OCI-LY7 (cell line): ENCODE measurements at regions not wholly inside any gene's neighbourhood (a gene's known extent, or its start where the extent isn't known, plus 50 kb on each side); places are given as distances from the start of the nearest gene placed in this dataset.

ENCODE experiments used
- BruUV-seq: library from RNA; stranded (reverse); fragments of 400-500 nt; replicated peaks from 2 replicates; lab custom pipeline; 2021; lab: Mats Ljungman, UMichigan
- CTCF ChIA-PET: fragments of 300-600 bp; sonication (Branson Sonifier 250); formaldehyde crosslinking; loops from one replicate; lab custom pipeline; 2022; ENCODE audit warnings: antibody characterized with exemption; ENCODE audit not compliant: unreplicated experiment; lab: Charles Lee
- POLR2A ChIA-PET: fragments of 300-600 bp; sonication (Branson Sonifier 250); formaldehyde crosslinking; loops from one replicate; lab custom pipeline; 2022; ENCODE audit warnings: antibody characterized with exemption; lab: Charles Lee
- DNase-seq: peaks from one replicate; pipeline ENCODE4 v3.0.0-alpha.2; 2015; ENCODE audit warnings: low spot score
- H2AFZ ChIP-seq: fragments of 200-600 bp; sonication (generic), shearing (Covaris generic); 2 replicates; pipeline ENCODE4 v1.6.1; 2014; ENCODE audit warnings: mild to moderate bottlenecking, antibody characterized with exemption, low read length, moderate library complexity
- H3K27ac ChIP-seq: fragments of 200-600 bp; sonication (generic); 2 replicates; pipeline ENCODE4 v1.5.1; 2014; ENCODE audit warnings: mixed run types, low read depth, mild to moderate bottlenecking, moderate library complexity, low read length, inconsistent platforms; ENCODE audit not compliant: poor library complexity, severe bottlenecking
- H3K36me3 ChIP-seq: fragments of 200-600 bp; sonication (generic); 2 replicates; pipeline ENCODE4 v1.6.1; 2014; ENCODE audit warnings: mild to moderate bottlenecking, antibody characterized with exemption, low read length, moderate library complexity, mixed read lengths; ENCODE audit not compliant: insufficient read depth
- H3K4me1 ChIP-seq: fragments of 200-600 bp; sonication (generic); 2 replicates; pipeline ENCODE4 v1.5.1; 2014; ENCODE audit warnings: mild to moderate bottlenecking, low read length; ENCODE audit not compliant: insufficient read depth, poor library complexity, severe bottlenecking
- H3K4me2 ChIP-seq: fragments of 200-600 bp; sonication (generic); 2 replicates; pipeline ENCODE4 v1.6.1; 2014; ENCODE audit warnings: mild to moderate bottlenecking, low read length
- H3K4me3 ChIP-seq: fragments of 200-600 bp; sonication (generic); 2 replicates; pipeline ENCODE4 v1.5.1; 2014; ENCODE audit warnings: mild to moderate bottlenecking, low read depth, low read length; ENCODE audit not compliant: poor library complexity, severe bottlenecking
- H3K79me2 ChIP-seq: fragments of 200-600 bp; sonication (generic); 2 replicates; pipeline ENCODE4 v1.6.1; 2016; ENCODE audit warnings: low read depth, mild to moderate bottlenecking, low read length, moderate library complexity, mixed read lengths; ENCODE audit not compliant: insufficient read depth
- H3K9me2 ChIP-seq: fragments of 200-600 bp; sonication (generic); 2 replicates; pipeline ENCODE4 v1.6.1; 2016; ENCODE audit warnings: mild to moderate bottlenecking, low read length, mixed read lengths; ENCODE audit not compliant: insufficient read depth
- H3K9me3 ChIP-seq: fragments of 200-600 bp; sonication (generic); 2 replicates; pipeline ENCODE4 v1.6.1; 2014; ENCODE audit warnings: mild to moderate bottlenecking, mixed run types, low read length, mixed read lengths
- H4K20me1 ChIP-seq: fragments of 200-600 bp; sonication (generic); 2 replicates; pipeline ENCODE4 v1.6.1; 2014; ENCODE audit warnings: mild to moderate bottlenecking, antibody characterized with exemption, low read length, moderate library complexity, mixed read lengths; ENCODE audit not compliant: insufficient read depth
- CTCF ChIP-seq: fragments of 200-600 bp; sonication (generic); conservative IDR thresholded peaks from 2 replicates; pipeline ENCODE4 v1.5.1; 2014; ENCODE audit warnings: mild to moderate bottlenecking, antibody characterized with exemption, low read length, moderate library complexity, mixed read lengths
- EZH2phosphoT487 ChIP-seq: fragments of 200-600 bp; sonication (generic); IDR thresholded peaks from 2 replicates; pipeline ENCODE4 v1.6.1; 2018; ENCODE audit warnings: low read depth, borderline replicate concordance, mild to moderate bottlenecking, mixed run types, antibody characterized with exemption, low read length, moderate library complexity, mixed read lengths
- intact Hi-C: fragments of 100-400 bp; cut with micrococcal nuclease; formaldehyde crosslinking; loops from one replicate; pipeline ENCODE4 v1.10.0; 2022; ENCODE audit not compliant: unreplicated experiment

DNA sequence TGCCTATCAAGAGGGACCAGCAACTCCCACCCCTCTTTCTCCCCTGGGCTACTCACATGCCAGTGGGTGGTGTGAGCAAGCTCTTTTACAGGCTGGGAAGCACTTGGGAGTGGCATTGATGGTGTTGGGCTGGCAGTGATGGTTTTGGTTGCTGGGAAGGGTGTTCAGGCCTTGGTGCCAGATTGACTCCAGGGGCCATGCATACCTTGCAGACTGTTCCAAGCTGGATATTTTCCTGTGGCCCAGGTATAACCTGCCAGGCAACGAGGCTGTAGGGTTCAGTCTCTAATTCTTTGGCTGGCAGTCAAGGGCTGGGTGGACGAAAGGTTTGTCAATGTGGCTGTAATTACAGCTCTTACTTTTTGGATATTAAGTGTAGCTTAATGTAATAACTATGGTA is 177.3 kb downstream of the MACROH2A1 start:
- ChIA-PET CTCF (no interaction called here), POLR2A (no interaction called here)
- no peaks in the 10 kb centered on the region for H4K20me1 ChIP-seq
- no peaks in the 10 kb centered on the region for H3K79me2 ChIP-seq
- intact Hi-C loops: no loop called here
- no peak for DNase-seq
- H2AFZ ChIP-seq: no peak overlapping the region
- no peak overlapping the region for H3K4me3 ChIP-seq
- H3K9me3 ChIP-seq: no peaks in the 10 kb centered on the region
- TF ChIP-seq EZH2phosphoT487: no peak
- TF ChIP-seq CTCF: no peak
- no TSS peak for BruUV-seq
- no peaks in the 10 kb centered on the region for H3K4me1 ChIP-seq
- H3K36me3 ChIP-seq: no peaks in the 10 kb centered on the region
- no peaks in the 10 kb centered on the region for H3K9me2 ChIP-seq
- H3K27ac ChIP-seq: no peak overlapping the region
- no peak overlapping the region for H3K4me2 ChIP-seq

GRCh38 chr5:135221187-135221473 is 177.9 kb downstream of the MACROH2A1 start:
- Histone ChIP-seq H4K20me1 (no peaks in the 10 kb centered on the region), H3K4me2 (no peak overlapping the region), H3K36me3 (no peaks in the 10 kb centered on the region), H3K79me2 (no peaks in the 10 kb centered on the region), H3K27ac (no peak overlapping the region), H3K9me2 (no peaks in the 10 kb centered on the region), H3K4me3 (no peak overlapping the region), H3K9me3 (no peaks in the 10 kb centered on the region), H3K4me1 (no peaks in the 10 kb centered on the region), H2AFZ (no peak overlapping the region)
- TF ChIP-seq CTCF: no peak
- TF ChIP-seq EZH2phosphoT487: no peak
- no TSS peak for BruUV-seq
- ChIA-PET POLR2A (no interaction called here), CTCF (no interaction called here)
- DNase-seq: no peak
- intact Hi-C loops: no loop called here

DNA sequence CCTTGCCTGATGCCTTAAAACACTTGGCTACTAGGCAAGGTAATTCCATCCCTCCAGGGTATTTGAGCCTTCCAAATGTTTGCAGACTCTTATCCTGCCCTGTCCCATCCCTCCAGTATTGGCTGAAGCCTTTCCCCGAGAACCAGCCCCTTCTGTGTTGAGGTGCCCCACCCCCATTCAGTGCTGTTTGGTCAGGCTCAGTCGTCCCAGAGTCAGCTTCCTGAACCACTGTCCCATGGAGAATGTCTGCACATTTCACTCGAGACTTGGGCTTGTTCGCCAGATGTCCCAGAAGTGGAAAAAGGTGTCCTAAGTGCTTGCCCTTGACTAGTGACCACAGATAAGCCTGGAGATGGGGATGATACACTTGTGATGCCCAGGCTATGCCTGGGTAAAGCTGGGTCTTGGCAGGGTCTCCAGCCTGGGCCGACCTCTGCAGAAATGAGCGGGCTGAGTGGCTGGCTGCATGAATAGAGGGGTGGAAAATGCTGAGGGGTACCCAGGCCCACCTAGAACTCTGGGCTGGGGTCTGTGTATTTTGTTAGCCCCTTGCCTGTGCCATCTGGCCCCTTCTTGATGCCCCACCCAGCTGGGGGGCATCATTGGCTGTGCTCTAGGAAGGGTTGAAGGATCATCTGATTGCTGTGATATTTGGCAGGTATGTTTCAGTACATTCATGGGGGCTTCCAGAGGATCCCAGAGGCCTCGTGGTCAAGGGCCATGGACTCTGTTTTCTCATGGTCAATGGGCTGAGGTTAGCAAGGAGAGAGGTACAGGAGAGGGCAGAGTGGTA is 178.4 kb downstream of the MACROH2A1 start:
- H4K20me1 ChIP-seq: no peaks in the 10 kb centered on the region
- H3K4me2 ChIP-seq: no peak overlapping the region
- H3K9me2 ChIP-seq: no peaks in the 10 kb centered on the region
- no peak overlapping the region for H3K4me3 ChIP-seq
- no TSS peak for BruUV-seq
- no peaks in the 10 kb centered on the region for H3K4me1 ChIP-seq
- intact Hi-C loops: no loop called here
- no peaks in the 10 kb centered on the region for H3K79me2 ChIP-seq
- ChIA-PET CTCF (no interaction called here), POLR2A (interaction anchor here (1.7 kb wide), 1 partner anchor 10 kb away, joined by 4 read pairs; no protein-coding TSS in a partner anchor)
- TF ChIP-seq EZH2phosphoT487 (no peak), CTCF (no peak)
- no peak overlapping the region for H2AFZ ChIP-seq
- no peaks in the 10 kb centered on the region for H3K36me3 ChIP-seq
- H3K27ac ChIP-seq: no peak overlapping the region
- no peaks in the 10 kb centered on the region for H3K9me3 ChIP-seq
- DNase-seq: no peak
